GM12878 (cell line): ENCODE measurements at regions not wholly inside any gene's neighbourhood (a gene's known extent, or its start where the extent isn't known, plus 50 kb on each side); places are given as distances from the start of the nearest gene placed in this dataset.

Experiments used
- ATF7 ChIP-seq: fragments of 450-650 bp; IDR thresholded peaks from 2 replicates; pipeline ENCODE4 v1.6.1; 2016; ENCODE audit warnings: low read depth, mild to moderate bottlenecking
- E2F8 ChIP-seq: fragments of 450-650 bp; IDR thresholded peaks from 2 replicates; pipeline ENCODE4 v1.6.1; 2018; ENCODE audit warnings: mild to moderate bottlenecking, low read depth, moderate library complexity; ENCODE audit not compliant: partially characterized antibody
- FOXK2 ChIP-seq: fragments of 450-650 bp; IDR thresholded peaks from 2 replicates; pipeline ENCODE4 v1.6.1; 2017; ENCODE audit warnings: mild to moderate bottlenecking, moderate library complexity
- GATAD2B ChIP-seq: fragments of 450-650 bp; conservative IDR thresholded peaks from 2 replicates; pipeline ENCODE4 v1.6.1; 2017; ENCODE audit warnings: low read depth, mild to moderate bottlenecking, moderate library complexity
- MAX ChIP-seq: IDR thresholded peaks from 2 replicates; pipeline ENCODE4 v1.6.1; 2012; ENCODE audit warnings: low read depth, low read length, improper control_type of control experiment
- NBN ChIP-seq: fragments of 450-650 bp; IDR thresholded peaks from 2 replicates; pipeline ENCODE4 v1.6.1; 2016
- NKRF ChIP-seq: fragments of 450-650 bp; conservative IDR thresholded peaks from 2 replicates; pipeline ENCODE4 v1.6.1; 2017; ENCODE audit warnings: mild to moderate bottlenecking, moderate library complexity
- SMC3 ChIP-seq: IDR thresholded peaks from 2 replicates; pipeline ENCODE4 v1.6.1; 2011; ENCODE audit warnings: low read length, improper control_type of control experiment, borderline replicate concordance
- TBL1XR1 ChIP-seq: IDR thresholded peaks from 2 replicates; pipeline ENCODE4 v1.6.1; 2012; ENCODE audit warnings: low read depth, low read length, improper control_type of control experiment
- ZNF24 ChIP-seq: fragments of 450-650 bp; IDR thresholded peaks from 2 replicates; pipeline ENCODE4 v1.6.1; 2017; ENCODE audit warnings: antibody characterized with exemption, mild to moderate bottlenecking
- ZNF592 ChIP-seq: fragments of 450-650 bp; IDR thresholded peaks from 2 replicates; pipeline ENCODE4 v1.6.1; 2017; ENCODE audit warnings: mild to moderate bottlenecking, moderate library complexity

- TF ChIP-seq FOXK2: no peak
- TF ChIP-seq ATF7: no peak
- TF ChIP-seq TBL1XR1: no peak
- no peak for TF ChIP-seq E2F8
- no peak for TF ChIP-seq SMC3
- no peak for TF ChIP-seq MAX
- no peak for TF ChIP-seq GATAD2B
- no peak for TF ChIP-seq NKRF
- TF ChIP-seq NBN: no peak
- no peak for TF ChIP-seq ZNF24
- no peak for TF ChIP-seq ZNF592
Observed at GRCh38 chr9:135289081-135289491, 190.5 kb upstream of the PPP1R26 start (continued).
